Left ventricle myocardium inferior (tissue), 1 donor: ENCODE measurements at regions not wholly inside any gene's neighbourhood (a gene's known extent, or its start where the extent isn't known, plus 50 kb on each side); places are given as distances from the start of the nearest gene placed in this dataset.

Experiments
- DNase-seq: peaks from one replicate; pipeline ENCODE4 v3.0.0-alpha.2; 2020
- H3K27ac ChIP-seq: fragments of 200-600 bp; replicated peaks from 2 replicates; pipeline ENCODE4 v1.8.0; 2021
- H3K27me3 ChIP-seq: fragments of 200-600 bp; 2 replicates; pipeline ENCODE4 v1.8.0; 2021; ENCODE audit warnings: low read depth
- H3K36me3 ChIP-seq: fragments of 200-600 bp; 2 replicates; pipeline ENCODE4 v1.8.0; 2021
- H3K4me1 ChIP-seq: fragments of 200-600 bp; 2 replicates; pipeline ENCODE4 v1.8.0; 2021
- H3K4me3 ChIP-seq: fragments of 200-600 bp; 2 replicates; pipeline ENCODE4 v1.8.0; 2021; ENCODE audit warnings: mild to moderate bottlenecking, moderate library complexity
- H3K9me3 ChIP-seq: fragments of 200-600 bp; replicated peaks from 2 replicates; pipeline ENCODE4 v1.8.0; 2021
- CTCF ChIP-seq: fragments of 200-600 bp; IDR thresholded peaks from 2 replicates; pipeline ENCODE4 v1.8.0; 2021; ENCODE audit warnings: antibody characterized with exemption, mild to moderate bottlenecking, borderline replicate concordance
- intact Hi-C: fragments of 100-400 bp; cut with micrococcal nuclease; formaldehyde crosslinking; loops from one replicate; pipeline ENCODE4 v1.11.0; 2022
- donor health status: DM: no; HTN: yes; CAD: no; lungs with severe emphysema.

GRCh38 chr10:43845121-43845520 is 196.4 kb upstream of the ZNF32 start:
- Histone ChIP-seq H3K9me3 (no peaks in the 10 kb centered on the region), H3K4me3 (no peak overlapping the region), H3K27ac (peak overlapping the region; percentile 89), H3K36me3 (no peaks in the 10 kb centered on the region), H3K4me1 (peaks cover 29% of the 10 kb centered on the region), H3K27me3 (no peaks in the 10 kb centered on the region)
- intact Hi-C loops: no loop called here
- no peak for DNase-seq
- no peak for TF ChIP-seq CTCF

- H3K27ac ChIP-seq: peak overlapping the region; percentile 89
- no peaks in the 10 kb centered on the region for H3K9me3 ChIP-seq
- H3K4me3 ChIP-seq: no peak overlapping the region
- no peak for TF ChIP-seq CTCF
- intact Hi-C loops: no loop called here
- no peaks in the 10 kb centered on the region for H3K36me3 ChIP-seq
- no peak for DNase-seq
- H3K27me3 ChIP-seq: no peaks in the 10 kb centered on the region
- H3K4me1 ChIP-seq: peaks cover 29% of the 10 kb centered on the region
These were observed 195.5 kb upstream of the ZNF32 start for GRCh38 chr10:43844221-43844620.

GRCh38 chr10:43843321-43844101 is 194.8 kb upstream of the ZNF32 start:
- Histone ChIP-seq H3K9me3 (no peaks in the 10 kb centered on the region), H3K36me3 (no peaks in the 10 kb centered on the region), H3K27me3 (no peaks in the 10 kb centered on the region), H3K4me1 (peaks cover 29% of the 10 kb centered on the region), H3K4me3 (no peak overlapping the region), H3K27ac (peak overlapping the region; percentile 89)
- DNase-seq: peak; percentile 65
- intact Hi-C loops: no loop called here
- TF ChIP-seq CTCF: no peak

GRCh38 chr10:43842496-43842895 is 193.8 kb upstream of the ZNF32 start:
- peak overlapping the region; percentile 89 for H3K27ac ChIP-seq
- no peak for DNase-seq
- no peaks in the 10 kb centered on the region for H3K27me3 ChIP-seq
- TF ChIP-seq CTCF: no peak
- no peaks in the 10 kb centered on the region for H3K9me3 ChIP-seq
- no peak overlapping the region for H3K4me3 ChIP-seq
- intact Hi-C loops: no loop called here
- peaks cover 26% of the 10 kb centered on the region for H3K4me1 ChIP-seq
- no peaks in the 10 kb centered on the region for H3K36me3 ChIP-seq

GRCh38 chr10:43842072-43842471 is 193.4 kb upstream of the ZNF32 start:
- Histone ChIP-seq H3K27ac (no peak overlapping the region), H3K9me3 (no peaks in the 10 kb centered on the region), H3K4me1 (peaks cover 23% of the 10 kb centered on the region), H3K36me3 (no peaks in the 10 kb centered on the region), H3K27me3 (no peaks in the 10 kb centered on the region), H3K4me3 (no peak overlapping the region)
- TF ChIP-seq CTCF: no peak
- intact Hi-C loops: no loop called here
- no peak for DNase-seq
